Nephron progenitor cell (in vitro differentiated cells): ENCODE measurements at regions not wholly inside any gene's neighbourhood (a gene's known extent, or its start where the extent isn't known, plus 50 kb on each side); places are given as distances from the start of the nearest gene placed in this dataset.

Experiments
- DNase-seq: peaks from one replicate; pipeline ENCODE4 v3.0.0; 2021
- H3K27ac Mint-ChIP-seq: 2 replicates; pipeline ENCODE4 v1.8.0; 2021; ENCODE audit warnings: mild to moderate bottlenecking, moderate library complexity, mixed read lengths
- H3K27me3 Mint-ChIP-seq: 2 replicates; pipeline ENCODE4 v1.8.0; 2021; ENCODE audit warnings: mild to moderate bottlenecking, low read depth, mixed read lengths; ENCODE audit not compliant: poor library complexity
- H3K36me3 Mint-ChIP-seq: 2 replicates; pipeline ENCODE4 v1.8.0; 2021; ENCODE audit warnings: low read depth, mixed read lengths
- H3K4me1 Mint-ChIP-seq: 2 replicates; pipeline ENCODE4 v1.8.0; 2021; ENCODE audit warnings: mixed read lengths
- H3K4me3 Mint-ChIP-seq: 2 replicates; pipeline ENCODE4 v1.8.0; 2021; ENCODE audit warnings: mild to moderate bottlenecking, moderate library complexity, mixed read lengths
- H3K9me3 Mint-ChIP-seq: 2 replicates; pipeline ENCODE4 v1.8.0; 2021; ENCODE audit warnings: mild to moderate bottlenecking, moderate library complexity, mixed read lengths
- TF ChIP-seq, protein P1 (sequence below): fragments of 200-600 bp; sonication (generic); IDR thresholded peaks from 2 replicates; pipeline ENCODE4 v1.5.0; 2021; ENCODE audit warnings: antibody characterized with exemption

DNA sequence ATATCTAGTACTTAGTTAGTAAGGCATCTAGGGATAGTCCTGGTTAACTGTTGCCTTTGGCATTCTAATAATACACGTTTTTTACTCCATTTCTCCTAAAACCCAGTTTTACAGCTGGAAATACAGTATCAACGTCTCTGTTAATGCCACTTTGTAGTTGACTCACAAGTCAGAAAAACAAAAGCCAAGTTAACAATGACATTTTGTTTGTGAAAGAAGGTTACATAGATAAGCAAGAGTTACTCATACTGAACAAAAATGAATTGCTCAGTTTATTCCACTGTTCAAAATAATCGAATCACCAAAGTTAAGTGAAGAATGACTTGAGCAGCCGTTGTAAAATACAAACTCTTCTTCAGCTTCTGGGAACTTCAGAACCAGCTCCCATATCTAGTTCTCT, 540.3 kb downstream of the ETS1 start:
- Mint-ChIP-seq H3K36me3 (peaks cover 12% of the 10 kb centered on the region), H3K27ac (no peak overlapping the region), H3K9me3 (peaks cover 17% of the 10 kb centered on the region), H3K27me3 (peaks cover 11% of the 10 kb centered on the region), H3K4me1 (peaks cover 63% of the 10 kb centered on the region), H3K4me3 (no peak overlapping the region)
- DNase-seq, result no peak
- TF ChIP-seq, protein P1, sequence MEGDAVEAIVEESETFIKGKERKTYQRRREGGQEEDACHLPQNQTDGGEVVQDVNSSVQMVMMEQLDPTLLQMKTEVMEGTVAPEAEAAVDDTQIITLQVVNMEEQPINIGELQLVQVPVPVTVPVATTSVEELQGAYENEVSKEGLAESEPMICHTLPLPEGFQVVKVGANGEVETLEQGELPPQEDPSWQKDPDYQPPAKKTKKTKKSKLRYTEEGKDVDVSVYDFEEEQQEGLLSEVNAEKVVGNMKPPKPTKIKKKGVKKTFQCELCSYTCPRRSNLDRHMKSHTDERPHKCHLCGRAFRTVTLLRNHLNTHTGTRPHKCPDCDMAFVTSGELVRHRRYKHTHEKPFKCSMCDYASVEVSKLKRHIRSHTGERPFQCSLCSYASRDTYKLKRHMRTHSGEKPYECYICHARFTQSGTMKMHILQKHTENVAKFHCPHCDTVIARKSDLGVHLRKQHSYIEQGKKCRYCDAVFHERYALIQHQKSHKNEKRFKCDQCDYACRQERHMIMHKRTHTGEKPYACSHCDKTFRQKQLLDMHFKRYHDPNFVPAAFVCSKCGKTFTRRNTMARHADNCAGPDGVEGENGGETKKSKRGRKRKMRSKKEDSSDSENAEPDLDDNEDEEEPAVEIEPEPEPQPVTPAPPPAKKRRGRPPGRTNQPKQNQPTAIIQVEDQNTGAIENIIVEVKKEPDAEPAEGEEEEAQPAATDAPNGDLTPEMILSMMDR, result no peak

DNA sequence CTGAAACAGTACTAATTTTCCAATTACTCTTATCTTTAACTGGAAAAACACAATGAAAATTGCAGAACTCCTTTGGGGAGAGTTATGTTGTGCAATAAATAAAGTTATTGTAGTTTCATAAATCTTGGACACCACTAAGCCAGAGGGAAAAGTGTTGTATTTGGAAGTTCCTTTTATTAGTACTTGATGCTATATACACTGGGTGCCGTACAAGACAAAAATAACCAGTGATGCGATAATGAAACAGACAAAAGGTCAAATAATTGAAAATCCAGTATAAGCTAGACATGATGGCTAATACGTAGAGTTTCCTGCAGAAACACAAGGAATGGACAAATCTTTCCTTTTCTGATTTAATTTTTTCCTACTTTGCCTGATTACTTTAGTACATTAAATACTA, 541.1 kb downstream of the ETS1 start:
- peaks cover 17% of the 10 kb centered on the region for H3K9me3 Mint-ChIP-seq
- H3K27ac Mint-ChIP-seq, result no peak overlapping the region
- no peak overlapping the region for H3K4me3 Mint-ChIP-seq
- TF ChIP-seq, protein P1, result no peak
- H3K36me3 Mint-ChIP-seq, result peaks cover 12% of the 10 kb centered on the region
- DNase-seq, result no peak
- H3K4me1 Mint-ChIP-seq, result peaks cover 62% of the 10 kb centered on the region
- peaks cover 11% of the 10 kb centered on the region for H3K27me3 Mint-ChIP-seq

DNA sequence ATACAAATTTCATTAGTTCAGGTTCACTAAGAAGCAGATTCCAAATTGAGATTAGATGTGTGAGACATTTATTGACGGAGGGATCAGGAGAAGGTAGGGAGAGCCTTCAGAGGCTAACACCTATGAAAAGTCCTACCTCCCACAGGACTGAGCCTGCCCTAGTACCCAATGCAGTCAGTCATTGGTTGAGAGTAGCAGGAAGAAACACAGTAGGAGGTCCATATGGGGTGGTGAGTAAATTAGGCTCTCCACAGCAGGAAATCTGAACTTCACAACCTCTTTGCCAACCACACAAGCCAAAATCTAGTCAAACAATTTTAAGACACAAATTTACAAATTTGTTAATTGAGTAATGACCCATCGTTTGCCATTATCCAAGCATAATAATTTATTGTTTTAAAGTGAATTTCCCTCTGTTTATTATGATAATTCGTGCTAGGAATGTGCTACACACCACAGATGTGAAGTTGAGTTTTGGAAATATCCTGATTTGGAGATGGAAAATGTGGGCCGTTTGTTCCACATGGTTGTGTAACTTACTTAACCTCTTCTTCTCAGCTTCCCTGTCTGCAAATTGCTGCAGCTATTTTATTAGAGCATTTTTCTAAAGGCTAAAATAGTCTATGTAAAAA, 542.1 kb downstream of the ETS1 start:
- Mint-ChIP-seq H3K27me3 (peaks cover 8% of the 10 kb centered on the region), H3K9me3 (peaks cover 17% of the 10 kb centered on the region), H3K27ac (no peak overlapping the region), H3K4me1 (peaks cover 59% of the 10 kb centered on the region), H3K36me3 (peaks cover 12% of the 10 kb centered on the region), H3K4me3 (no peak overlapping the region)
- DNase-seq, result no peak
- TF ChIP-seq, protein P1, result no peak

DNA sequence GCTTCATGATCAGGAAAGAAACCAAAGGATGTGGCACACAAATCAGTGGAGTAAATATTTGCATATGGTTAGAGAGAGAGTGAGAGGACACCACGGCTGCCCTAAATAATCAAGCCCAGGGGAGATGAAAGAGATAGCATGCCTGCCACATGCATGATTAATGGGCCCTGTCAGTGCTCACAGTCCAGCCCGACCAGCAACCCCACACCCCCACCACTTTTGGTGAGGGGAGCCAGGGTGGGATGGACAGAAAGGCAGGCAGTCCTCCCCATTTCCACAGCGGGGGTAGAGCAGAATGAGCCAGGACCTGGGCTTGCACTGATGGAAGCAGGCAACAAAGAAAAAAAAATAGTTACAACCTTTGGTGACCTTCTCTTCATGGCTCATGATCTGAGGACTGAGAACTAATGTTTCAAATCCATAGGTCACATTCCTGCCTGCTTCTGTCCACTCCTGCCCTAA, 545.0 kb downstream of the ETS1 start:
- Mint-ChIP-seq H3K36me3 (peaks cover 12% of the 10 kb centered on the region), H3K4me1 (peaks cover 61% of the 10 kb centered on the region), H3K27me3 (peaks cover 7% of the 10 kb centered on the region), H3K4me3 (no peak overlapping the region), H3K9me3 (peaks cover 17% of the 10 kb centered on the region), H3K27ac (peak overlapping the region; percentile 85)
- TF ChIP-seq, protein P1, result no peak
- peak; percentile 63 for DNase-seq

DNA sequence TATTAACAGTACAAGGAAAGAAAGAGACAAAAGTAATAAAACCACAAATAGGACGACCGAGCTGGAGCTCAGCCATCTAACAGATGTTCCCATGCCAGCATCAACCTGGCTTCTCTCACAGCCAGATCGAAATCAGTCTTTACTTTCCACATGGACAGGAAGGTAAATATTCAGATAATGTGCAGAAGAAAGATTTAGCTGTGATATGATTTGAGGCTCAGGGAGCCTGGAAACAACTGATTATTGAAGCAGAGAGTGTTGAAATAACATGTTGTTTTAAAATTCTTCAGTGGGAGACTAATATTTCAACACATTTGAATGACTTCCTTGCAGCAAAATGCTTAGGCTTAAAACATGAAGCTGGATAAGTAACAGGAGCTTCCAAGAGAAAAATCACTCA, 546.8 kb downstream of the ETS1 start:
- no peak for DNase-seq
- Mint-ChIP-seq H3K27me3 (peaks cover 7% of the 10 kb centered on the region), H3K9me3 (peaks cover 17% of the 10 kb centered on the region), H3K4me3 (no peak overlapping the region), H3K4me1 (peaks cover 59% of the 10 kb centered on the region), H3K36me3 (peaks cover 12% of the 10 kb centered on the region), H3K27ac (no peak overlapping the region)
- TF ChIP-seq, protein P1, result no peak
